ENCODE measurements at regions not wholly inside any gene's neighbourhood (a gene's known extent, or its start where the extent isn't known, plus 50 kb on each side); places are given as distances from the start of the nearest gene placed in this dataset.

- in situ Hi-C loops (cut with MboI; ENCODE audit: low sequenced_read_pairs in 4 of 4) = no loop called here
- TF ChIP-seq CTCF (IDR thresholded peaks at IDR 0.05 in 4 of 5, conservative IDR thresholded peaks at IDR 0.05 in 1 of 5) = no peak
- TF ChIP-seq POLR2A (IDR thresholded peaks at IDR 0.05) = no peak
- H3K4me3 ChIP-seq = peak overlapping the region in 1 of 4 donors; percentile 4
- no peaks in the 10 kb centered on the region for H3K36me3 ChIP-seq
- ATAC-seq (peak; percentile 14 to 49), DNase-seq (no peak)
- peaks cover 9 to 18% of the 10 kb centered on the region in 2 donors for H3K4me1 ChIP-seq
- H3K27me3 ChIP-seq = no peaks in the 10 kb centered on the region
- peak overlapping the region; percentile 64 to 86 (median 70) for H3K27ac ChIP-seq
- H3K9me3 ChIP-seq = no peaks in the 10 kb centered on the region
- intact Hi-C loops (cut with DNase I; ENCODE audit: low total_unique reads) = no loop called here
These were observed 201.2 kb downstream of the CMPK2 start for GRCh38 chr2:6664332-6665061.

- Histone ChIP-seq H3K9me3 (no peaks in the 10 kb centered on the region), H3K4me1 (peaks cover 9 to 18% of the 10 kb centered on the region in 2 donors), H3K4me3 (peak overlapping the region in 1 of 4 donors; percentile 4), H3K27ac (peak overlapping the region; percentile 64 to 86 (median 70)), H3K36me3 (no peaks in the 10 kb centered on the region), H3K27me3 (no peaks in the 10 kb centered on the region)
- no peak for TF ChIP-seq CTCF (IDR thresholded peaks at IDR 0.05 in 4 of 5, conservative IDR thresholded peaks at IDR 0.05 in 1 of 5)
- no peak for TF ChIP-seq POLR2A (IDR thresholded peaks at IDR 0.05)
- in situ Hi-C loops (cut with MboI; ENCODE audit: low sequenced_read_pairs in 4 of 4) (no loop called here), intact Hi-C loops (cut with DNase I; ENCODE audit: low total_unique reads) (no loop called here)
- ATAC-seq (peak; percentile 70 to 89), DNase-seq (peak; percentile 20 to 22)
These were observed 200.3 kb downstream of the CMPK2 start for GRCh38 chr2:6665093-6666045.

- H3K4me1 ChIP-seq = peaks cover 9 to 18% of the 10 kb centered on the region in 2 donors
- no peaks in the 10 kb centered on the region for H3K9me3 ChIP-seq
- no peak overlapping the region for H3K4me3 ChIP-seq
- intact Hi-C loops (cut with DNase I; ENCODE audit: low total_unique reads) = no loop called here
- no peak overlapping the region for H3K27ac ChIP-seq
- DNase-seq (no peak), ATAC-seq (no peak)
- no peaks in the 10 kb centered on the region for H3K36me3 ChIP-seq
- H3K27me3 ChIP-seq = no peaks in the 10 kb centered on the region
- in situ Hi-C loops (cut with MboI; ENCODE audit: low sequenced_read_pairs in 4 of 4) = no loop called here
- TF ChIP-seq CTCF (IDR thresholded peaks at IDR 0.05 in 4 of 5, conservative IDR thresholded peaks at IDR 0.05 in 1 of 5) (no peak), POLR2A (IDR thresholded peaks at IDR 0.05) (no peak)
These were observed 198.4 kb downstream of the CMPK2 start for GRCh38 chr2:6667326-6667725.

GRCh38 chr2:6671913-6672312, 193.8 kb downstream of the CMPK2 start:
- Histone ChIP-seq H3K9me3 (no peaks in the 10 kb centered on the region), H3K27ac (no peak overlapping the region), H3K4me1 (no peaks in the 10 kb centered on the region), H3K36me3 (no peaks in the 10 kb centered on the region), H3K4me3 (no peak overlapping the region), H3K27me3 (no peaks in the 10 kb centered on the region)
- DNase-seq (no peak), ATAC-seq (no peak)
- intact Hi-C loops (cut with DNase I; ENCODE audit: low total_unique reads) = no loop called here
- TF ChIP-seq CTCF (IDR thresholded peaks at IDR 0.05 in 4 of 5, conservative IDR thresholded peaks at IDR 0.05 in 1 of 5) (no peak), POLR2A (IDR thresholded peaks at IDR 0.05) (no peak)
- in situ Hi-C loops (cut with MboI; ENCODE audit: low sequenced_read_pairs in 4 of 4) = no loop called here

All from gastrocnemius medialis (tissue), 4 donors.